Transverse colon (tissue), 4 donors: ENCODE measurements at regions not wholly inside any gene's neighbourhood (a gene's known extent, or its start where the extent isn't known, plus 50 kb on each side); places are given as distances from the start of the nearest gene placed in this dataset.

Experiments used
- CTCF ChIP-seq, 5 experiments: fragments of 200-600 bp in 3 of 5; fragments of 450-650 bp in 2 of 5; sonication (generic) in 3 of 5; IDR thresholded peaks; 1 replicate in 2 of 5; 2 replicates in 3 of 5; pipeline ENCODE4 v1.5.1; 2016 to 2017; ENCODE audit warnings: antibody characterized with exemption in 5 of 5, inconsistent platforms in 3 of 5, mild to moderate bottlenecking in 2 of 5, moderate library complexity in 1 of 5
- EP300 ChIP-seq: sonication (generic); formaldehyde crosslinking; IDR thresholded peaks from one replicate; pipeline ENCODE4 v1.6.1; 2017; ENCODE audit warnings: antibody characterized with exemption, low read depth
- POLR2A ChIP-seq: fragments of 450-650 bp; IDR thresholded peaks from one replicate; pipeline ENCODE4 v1.6.1; 2016; ENCODE audit warnings: antibody characterized with exemption, mild to moderate bottlenecking, moderate library complexity
- POLR2AphosphoS5 ChIP-seq, 3 donors: sonication (generic); formaldehyde crosslinking; IDR thresholded peaks; one replicate each; pipeline ENCODE4 v1.6.1; 2016; ENCODE audit warnings: antibody characterized with exemption in 3 of 3

GRCh38 chr11:34744511-34744910, 123.6 kb downstream of the EHF start:
- TF ChIP-seq CTCF (IDR thresholded peaks at IDR 0.05) = no peak
- TF ChIP-seq POLR2A = no peak
- no peak for TF ChIP-seq EP300
- TF ChIP-seq POLR2AphosphoS5 (IDR thresholded peaks at IDR 0.05) = no peak
